ENCODE measurements at regions not wholly inside any gene's neighbourhood (a gene's known extent, or its start where the extent isn't known, plus 50 kb on each side); places are given as distances from the start of the nearest gene placed in this dataset.

DNA sequence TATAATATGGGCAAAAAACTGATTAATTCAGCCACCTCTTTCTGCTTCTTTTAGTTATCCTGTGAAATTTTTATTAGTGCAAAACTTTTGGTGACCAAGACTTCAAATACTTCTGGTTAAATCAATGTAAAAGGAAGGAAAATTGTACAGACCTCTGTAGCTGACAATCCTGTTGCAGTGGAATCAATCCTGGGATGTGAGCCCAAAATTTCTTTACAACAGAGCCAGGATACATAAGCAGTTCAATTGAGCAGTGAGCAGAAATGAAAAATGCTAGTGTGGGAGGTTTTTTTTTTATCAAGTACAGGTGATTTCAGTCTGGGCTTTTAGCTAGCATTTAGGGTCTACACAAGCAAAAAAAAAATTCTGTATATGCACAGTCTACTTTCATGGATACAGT lies 398.0 kb downstream of the OTOL1 start:
- Histone ChIP-seq H3K27ac (ENCODE audit: extremely low read depth, low read depth, low read length) (no peak overlapping the region), H3K4me1 (ENCODE audit: control insufficient read depth, insufficient read depth, low read length) (no peaks in the 10 kb centered on the region), H3K36me3 (ENCODE audit: control insufficient read depth in 2 of 2, insufficient read depth in 1 of 2, low read length in 2 of 2) (no peaks in the 10 kb centered on the region), H3K9me3 (ENCODE audit: control insufficient read depth, insufficient read depth, low read depth, low read length) (no peaks in the 10 kb centered on the region), H3K4me3 (ENCODE audit: low read depth, low read length) (no peak overlapping the region)
- CTCF ChIA-PET, result interaction anchor here (0.7 kb wide), 1 partner anchor 16 kb away, joined by 3 read pairs; no protein-coding TSS in a partner anchor
- TF ChIP-seq ZNF785 (tag by site-specific recombination; IDR thresholded peaks at IDR 0.05) (no peak), ZNF514 (tag by site-specific recombination; IDR thresholded peaks at IDR 0.05) (no peak), SP2 (tag by site-specific recombination; IDR thresholded peaks at IDR 0.05) (no peak), ZFP69B (tag by site-specific recombination; IDR thresholded peaks at IDR 0.05) (no peak), HOXC10 (CRISPR knock-in tag; IDR thresholded peaks at IDR 0.05) (no peak), KLF16 (tag by site-specific recombination; IDR thresholded peaks at IDR 0.05) (no peak), IKZF3 (tag by site-specific recombination; IDR thresholded peaks at IDR 0.05) (no peak)
- POLR2A ChIA-PET, result no interaction called here

DNA sequence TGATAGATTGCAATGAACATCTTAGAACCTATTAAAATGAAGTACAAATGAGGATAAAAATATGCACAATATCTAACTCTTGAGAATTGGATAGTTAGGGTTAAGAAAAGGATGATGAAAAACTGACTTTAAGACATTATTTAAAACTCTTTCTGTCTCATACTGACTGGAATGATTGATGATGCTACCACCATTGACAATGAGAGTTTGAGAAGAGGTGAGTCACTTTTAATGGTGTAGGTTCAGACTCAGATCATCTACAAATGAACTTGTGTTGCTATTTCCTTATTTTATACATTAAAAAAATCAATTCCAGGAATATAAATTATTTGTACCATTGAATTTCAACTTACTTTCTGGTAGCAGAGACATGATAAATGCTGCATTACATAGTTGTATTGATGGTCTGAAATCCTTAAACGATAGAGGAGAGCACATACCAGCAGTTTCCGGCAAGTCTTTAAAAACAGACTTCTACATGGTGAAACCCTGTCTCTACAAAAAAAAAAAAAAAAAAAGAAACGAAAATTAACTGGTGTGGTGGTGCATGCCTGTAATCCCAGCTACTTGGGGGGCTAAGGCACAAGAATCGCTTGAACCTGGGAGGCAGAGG lies 409.0 kb downstream of the OTOL1 start:
- Histone ChIP-seq H3K36me3 (ENCODE audit: control insufficient read depth in 2 of 2, insufficient read depth in 1 of 2, low read length in 2 of 2) (no peaks in the 10 kb centered on the region), H3K9me3 (ENCODE audit: control insufficient read depth, insufficient read depth, low read depth, low read length) (no peaks in the 10 kb centered on the region), H3K27ac (ENCODE audit: extremely low read depth, low read depth, low read length) (no peak overlapping the region), H3K4me1 (ENCODE audit: control insufficient read depth, insufficient read depth, low read length) (no peaks in the 10 kb centered on the region), H3K4me3 (ENCODE audit: low read depth, low read length) (no peak overlapping the region)
- ChIA-PET POLR2A (no interaction called here), CTCF (no interaction called here)
- no peak for TF ChIP-seq ZEB2 (tag by site-specific recombination; IDR thresholded peaks at IDR 0.05)
- no peak for TF ChIP-seq HOXD13 (CRISPR knock-in tag; IDR thresholded peaks at IDR 0.05; ENCODE audit: borderline replicate concordance)
- no peak for TF ChIP-seq ZNF596 (tag by site-specific recombination; IDR thresholded peaks at IDR 0.05)
- TF ChIP-seq, protein P1, sequence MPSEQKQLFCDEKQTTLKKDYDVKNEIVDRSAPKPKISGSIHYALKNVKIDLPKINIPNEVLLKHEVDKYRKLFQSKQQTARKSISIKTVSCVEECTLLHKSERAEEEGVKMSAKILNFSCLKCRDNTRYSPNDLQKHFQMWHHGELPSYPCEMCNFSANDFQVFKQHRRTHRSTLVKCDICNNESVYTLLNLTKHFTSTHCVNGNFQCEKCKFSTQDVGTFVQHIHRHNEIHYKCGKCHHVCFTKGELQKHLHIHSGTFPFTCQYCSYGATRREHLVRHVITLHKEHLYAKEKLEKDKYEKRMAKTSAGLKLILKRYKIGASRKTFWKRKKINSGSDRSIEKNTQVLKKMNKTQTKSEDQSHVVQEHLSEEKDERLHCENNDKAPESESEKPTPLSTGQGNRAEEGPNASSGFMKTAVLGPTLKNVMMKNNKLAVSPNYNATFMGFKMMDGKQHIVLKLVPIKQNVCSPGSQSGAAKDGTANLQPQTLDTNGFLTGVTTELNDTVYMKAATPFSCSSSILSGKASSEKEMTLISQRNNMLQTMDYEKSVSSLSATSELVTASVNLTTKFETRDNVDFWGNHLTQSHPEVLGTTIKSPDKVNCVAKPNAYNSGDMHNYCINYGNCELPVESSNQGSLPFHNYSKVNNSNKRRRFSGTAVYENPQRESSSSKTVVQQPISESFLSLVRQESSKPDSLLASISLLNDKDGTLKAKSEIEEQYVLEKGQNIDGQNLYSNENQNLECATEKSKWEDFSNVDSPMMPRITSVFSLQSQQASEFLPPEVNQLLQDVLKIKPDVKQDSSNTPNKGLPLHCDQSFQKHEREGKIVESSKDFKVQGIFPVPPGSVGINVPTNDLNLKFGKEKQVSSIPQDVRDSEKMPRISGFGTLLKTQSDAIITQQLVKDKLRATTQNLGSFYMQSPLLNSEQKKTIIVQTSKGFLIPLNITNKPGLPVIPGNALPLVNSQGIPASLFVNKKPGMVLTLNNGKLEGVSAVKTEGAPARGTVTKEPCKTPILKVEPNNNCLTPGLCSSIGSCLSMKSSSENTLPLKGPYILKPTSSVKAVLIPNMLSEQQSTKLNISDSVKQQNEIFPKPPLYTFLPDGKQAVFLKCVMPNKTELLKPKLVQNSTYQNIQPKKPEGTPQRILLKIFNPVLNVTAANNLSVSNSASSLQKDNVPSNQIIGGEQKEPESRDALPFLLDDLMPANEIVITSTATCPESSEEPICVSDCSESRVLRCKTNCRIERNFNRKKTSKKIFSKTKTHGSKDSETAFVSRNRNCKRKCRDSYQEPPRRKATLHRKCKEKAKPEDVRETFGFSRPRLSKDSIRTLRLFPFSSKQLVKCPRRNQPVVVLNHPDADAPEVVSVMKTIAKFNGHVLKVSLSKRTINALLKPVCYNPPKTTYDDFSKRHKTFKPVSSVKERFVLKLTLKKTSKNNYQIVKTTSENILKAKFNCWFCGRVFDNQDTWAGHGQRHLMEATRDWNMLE (tag by site-specific recombination; conservative IDR thresholded peaks at IDR 0.05; ENCODE audit: low read depth), result no peak
- no peak for TF ChIP-seq ZNF274 (IDR thresholded peaks at IDR 0.05; ENCODE audit: low read length)
- no peak for TF ChIP-seq ZNF274 (tag by site-specific recombination; IDR thresholded peaks at IDR 0.05; ENCODE audit: borderline replicate concordance)
- TF ChIP-seq ZNF2 (tag by site-specific recombination; IDR thresholded peaks at IDR 0.05), result no peak
- TF ChIP-seq ZNF114 (tag by site-specific recombination; IDR thresholded peaks at IDR 0.05), result no peak
- no peak for TF ChIP-seq ZNF426 (tag by site-specific recombination; IDR thresholded peaks at IDR 0.05)

DNA sequence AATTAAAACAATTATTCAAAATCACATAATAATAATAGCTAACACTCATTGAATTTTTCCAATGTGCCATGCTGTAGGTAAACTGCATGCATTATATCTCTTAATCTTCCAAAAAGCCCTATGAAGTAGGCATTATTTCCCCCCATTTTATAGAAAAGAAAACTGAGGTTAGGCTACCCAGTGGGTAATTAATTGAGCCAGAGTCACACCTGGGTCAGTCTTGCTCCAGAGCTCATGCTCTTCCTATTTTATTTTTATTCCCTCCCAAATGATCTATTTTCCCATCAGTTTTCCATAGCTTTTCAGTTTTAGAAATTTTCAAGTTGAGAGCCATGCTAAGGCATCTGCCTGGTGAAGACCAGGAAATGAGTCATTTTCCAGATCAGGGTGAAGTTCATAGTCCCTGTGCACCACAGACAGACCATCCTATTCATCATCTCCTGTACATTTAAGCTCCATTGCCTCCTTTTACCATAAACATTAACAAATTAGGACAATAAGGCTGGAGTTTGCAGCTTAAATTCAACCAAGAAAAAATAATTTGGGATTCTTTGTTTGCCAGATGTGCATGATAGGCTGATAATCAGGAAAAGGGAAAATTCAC lies 417.3 kb downstream of the OTOL1 start:
- no peak overlapping the region for H3K27ac ChIP-seq (ENCODE audit: extremely low read depth, low read depth, low read length)
- ChIA-PET CTCF (interaction anchor here (0.7 kb wide), 1 partner anchor 730 kb away, joined by 3 read pairs; no protein-coding TSS in a partner anchor), POLR2A (no interaction called here)
- H3K36me3 ChIP-seq (ENCODE audit: control insufficient read depth in 2 of 2, insufficient read depth in 1 of 2, low read length in 2 of 2), result no peaks in the 10 kb centered on the region
- H3K9me3 ChIP-seq (ENCODE audit: control insufficient read depth, insufficient read depth, low read depth, low read length), result no peaks in the 10 kb centered on the region
- H3K4me3 ChIP-seq (ENCODE audit: low read depth, low read length), result no peak overlapping the region
- H3K4me1 ChIP-seq (ENCODE audit: control insufficient read depth, insufficient read depth, low read length), result no peaks in the 10 kb centered on the region
- no peak for TF ChIP-seq TCF7L2 (IDR thresholded peaks at IDR 0.05; ENCODE audit: borderline replicate concordance, low read depth, low read length)
- no peak for TF ChIP-seq ZBTB21 (tag by site-specific recombination; IDR thresholded peaks at IDR 0.05)
- TF ChIP-seq, protein P2, sequence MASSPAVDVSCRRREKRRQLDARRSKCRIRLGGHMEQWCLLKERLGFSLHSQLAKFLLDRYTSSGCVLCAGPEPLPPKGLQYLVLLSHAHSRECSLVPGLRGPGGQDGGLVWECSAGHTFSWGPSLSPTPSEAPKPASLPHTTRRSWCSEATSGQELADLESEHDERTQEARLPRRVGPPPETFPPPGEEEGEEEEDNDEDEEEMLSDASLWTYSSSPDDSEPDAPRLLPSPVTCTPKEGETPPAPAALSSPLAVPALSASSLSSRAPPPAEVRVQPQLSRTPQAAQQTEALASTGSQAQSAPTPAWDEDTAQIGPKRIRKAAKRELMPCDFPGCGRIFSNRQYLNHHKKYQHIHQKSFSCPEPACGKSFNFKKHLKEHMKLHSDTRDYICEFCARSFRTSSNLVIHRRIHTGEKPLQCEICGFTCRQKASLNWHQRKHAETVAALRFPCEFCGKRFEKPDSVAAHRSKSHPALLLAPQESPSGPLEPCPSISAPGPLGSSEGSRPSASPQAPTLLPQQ (tag by site-specific recombination; IDR thresholded peaks at IDR 0.05), result no peak
- TF ChIP-seq ZNF600 (tag by site-specific recombination; IDR thresholded peaks at IDR 0.05), result no peak
